CD4-positive, alpha-beta memory T cell (primary cell): ENCODE measurements at regions not wholly inside any gene's neighbourhood (a gene's known extent, or its start where the extent isn't known, plus 50 kb on each side); places are given as distances from the start of the nearest gene placed in this dataset.

Source experiments
- CTCF ChIA-PET: fragments of 350-600 bp; sonication (Branson Sonifier 250); formaldehyde crosslinking; loops from one replicate; lab custom pipeline; 2021; ENCODE audit warnings: inconsistent platforms; ENCODE audit not compliant: partially characterized antibody; lab: Charles Lee
- POLR2A ChIA-PET: fragments of 350-600 bp; sonication (Branson Sonifier 250); formaldehyde crosslinking; loops from one replicate; lab custom pipeline; 2021; ENCODE audit not compliant: partially characterized antibody; lab: Charles Lee
- DNase-seq, 5 donors: peaks; one replicate each; pipeline versions ENCODE4 v3.0.0 to v3.0.0-alpha.2; 2020 to 2022; ENCODE audit warnings: mixed read lengths in 1 of 5
- H3K27ac ChIP-seq: one replicate; pipeline ENCODE4 v1.7.0; 2013; ENCODE audit warnings: low read depth, low read length
- H3K27me3 ChIP-seq: 2 replicates; pipeline ENCODE4 v1.7.0; 2013; ENCODE audit warnings: mild to moderate bottlenecking, low read length, moderate library complexity; ENCODE audit not compliant: insufficient read depth
- H3K36me3 ChIP-seq: 2 replicates; pipeline ENCODE4 v1.7.0; 2013; ENCODE audit warnings: mild to moderate bottlenecking, low read length, moderate library complexity; ENCODE audit not compliant: insufficient read depth
- H3K4me1 ChIP-seq: 2 replicates; pipeline ENCODE4 v1.7.0; 2013; ENCODE audit warnings: mild to moderate bottlenecking, low read length, moderate library complexity; ENCODE audit not compliant: insufficient read depth
- H3K4me3 ChIP-seq, 2 donors: one replicate each; pipeline ENCODE4 v1.7.0; 2013; ENCODE audit warnings: low read length in 2 of 2, mild to moderate bottlenecking in 1 of 2
- H3K9me3 ChIP-seq, 2 donors: one replicate each; pipeline ENCODE4 v1.7.0; 2013; ENCODE audit warnings: low read length in 2 of 2, control low read depth in 1 of 2; ENCODE audit not compliant: control insufficient read depth in 1 of 2
- H3K27ac Mint-ChIP-seq, 7 donors: one replicate each; pipeline ENCODE4 v1.8.0; 2020 to 2021; ENCODE audit warnings: mixed read lengths in 7 of 7, mild to moderate bottlenecking in 6 of 7, inconsistent platforms in 3 of 7, moderate library complexity in 3 of 7
- H3K27me3 Mint-ChIP-seq, 2 donors: one replicate each; pipeline ENCODE4 v1.8.0; 2020 to 2021; ENCODE audit warnings: mixed read lengths in 2 of 2
- H3K36me3 Mint-ChIP-seq, 2 donors: one replicate each; pipeline ENCODE4 v1.8.0; 2020 to 2021; ENCODE audit warnings: mixed read lengths in 2 of 2, inconsistent platforms in 1 of 2, mild to moderate bottlenecking in 1 of 2
- H3K4me1 Mint-ChIP-seq, 4 donors: one replicate each; pipeline ENCODE4 v1.8.0; 2020 to 2021; ENCODE audit warnings: mixed read lengths in 4 of 4, mild to moderate bottlenecking in 1 of 4
- H3K4me3 Mint-ChIP-seq, 8 donors: one replicate each; pipeline ENCODE4 v1.8.0; 2020 to 2021; ENCODE audit warnings: mixed read lengths in 8 of 8, mild to moderate bottlenecking in 7 of 8, moderate library complexity in 6 of 8, inconsistent platforms in 3 of 8
- H3K9me3 Mint-ChIP-seq, 8 donors: one replicate each; pipeline ENCODE4 v1.8.0; 2020 to 2021; ENCODE audit warnings: mixed read lengths in 8 of 8, mild to moderate bottlenecking in 5 of 8, inconsistent platforms in 3 of 8, moderate library complexity in 1 of 8
- intact Hi-C: fragments of 100-400 bp; cut with micrococcal nuclease; formaldehyde crosslinking; loops from one replicate; pipeline ENCODE4 v1.15.1; 2023

- peaks cover 22% of the 10 kb centered on the region for H3K27me3 ChIP-seq
- no peaks in the 10 kb centered on the region for H3K36me3 Mint-ChIP-seq
- H3K27ac ChIP-seq: no peak overlapping the region
- CTCF ChIA-PET: interaction anchor here (0.9 to 1.0 kb wide), 2 partner anchors 9 to 10 kb away, joined by 3 read pairs; no protein-coding TSS in a partner anchor
- no peak overlapping the region for H3K4me3 ChIP-seq
- intact Hi-C loops: no loop called here
- H3K4me3 Mint-ChIP-seq: no peak overlapping the region
- no peak for DNase-seq
- peaks cover 40 to 61% of the 10 kb centered on the region in 2 donors for H3K27me3 Mint-ChIP-seq
- POLR2A ChIA-PET: no interaction called here
- no peaks in the 10 kb centered on the region for H3K36me3 ChIP-seq
- no peaks in the 10 kb centered on the region for H3K9me3 ChIP-seq
- no peak overlapping the region for H3K27ac Mint-ChIP-seq
- H3K4me1 ChIP-seq: peaks cover 3% of the 10 kb centered on the region
- peaks cover 0 to 8% (median 2%) of the 10 kb centered on the region in 4 donors for H3K4me1 Mint-ChIP-seq
- no peaks in the 10 kb centered on the region for H3K9me3 Mint-ChIP-seq
These were observed 372.8 kb downstream of the MTX2 start for GRCh38 chr2:176642074-176642473.

GRCh38 chr2:176643646-176644045, 374.4 kb downstream of the MTX2 start:
- peaks cover 20% of the 10 kb centered on the region for H3K27me3 ChIP-seq
- H3K9me3 Mint-ChIP-seq: no peaks in the 10 kb centered on the region
- ChIA-PET CTCF (interaction anchor here (0.9 kb wide), 1 partner anchor 8 kb away, joined by 4 read pairs; no protein-coding TSS in a partner anchor), POLR2A (no interaction called here)
- H3K9me3 ChIP-seq: no peaks in the 10 kb centered on the region
- H3K27me3 Mint-ChIP-seq: peaks cover 40 to 59% of the 10 kb centered on the region in 2 donors
- no peaks in the 10 kb centered on the region for H3K4me1 ChIP-seq
- H3K4me3 ChIP-seq: no peak overlapping the region
- no peak overlapping the region for H3K4me3 Mint-ChIP-seq
- no peaks in the 10 kb centered on the region for H3K36me3 ChIP-seq
- no peaks in the 10 kb centered on the region for H3K36me3 Mint-ChIP-seq
- no peak overlapping the region for H3K27ac ChIP-seq
- peaks cover 0 to 4% (median 0%) of the 10 kb centered on the region in 4 donors for H3K4me1 Mint-ChIP-seq
- DNase-seq: no peak
- no peak overlapping the region for H3K27ac Mint-ChIP-seq
- intact Hi-C loops: no loop called here

GRCh38 chr2:176645494-176645893, 376.3 kb downstream of the MTX2 start:
- Histone ChIP-seq H3K36me3 (no peaks in the 10 kb centered on the region), H3K27me3 (peaks cover 12% of the 10 kb centered on the region), H3K27ac (no peak overlapping the region), H3K9me3 (no peaks in the 10 kb centered on the region), H3K4me3 (no peak overlapping the region), H3K4me1 (no peaks in the 10 kb centered on the region)
- DNase-seq: no peak
- no peaks in the 10 kb centered on the region for H3K36me3 Mint-ChIP-seq
- no peak overlapping the region for H3K4me3 Mint-ChIP-seq
- H3K9me3 Mint-ChIP-seq: no peaks in the 10 kb centered on the region
- H3K4me1 Mint-ChIP-seq: no peaks in the 10 kb centered on the region
- POLR2A ChIA-PET: no interaction called here
- H3K27me3 Mint-ChIP-seq: peaks cover 38 to 52% of the 10 kb centered on the region in 2 donors
- H3K27ac Mint-ChIP-seq: no peak overlapping the region
- intact Hi-C loops: no loop called here
- CTCF ChIA-PET: no interaction called here

- Histone ChIP-seq H3K36me3 (no peaks in the 10 kb centered on the region), H3K27me3 (peaks cover 12% of the 10 kb centered on the region), H3K4me3 (no peak overlapping the region), H3K9me3 (no peaks in the 10 kb centered on the region), H3K27ac (no peak overlapping the region), H3K4me1 (no peaks in the 10 kb centered on the region)
- POLR2A ChIA-PET: no interaction called here
- Mint-ChIP-seq H3K4me3 (no peak overlapping the region), H3K4me1 (no peaks in the 10 kb centered on the region), H3K27ac (no peak overlapping the region), H3K9me3 (no peaks in the 10 kb centered on the region), H3K36me3 (no peaks in the 10 kb centered on the region), H3K27me3 (peaks cover 36 to 52% of the 10 kb centered on the region in 2 donors)
- no peak for DNase-seq
- CTCF ChIA-PET: interaction anchor here (2.0 kb wide), 1 partner anchor 519 kb away, joined by 6 read pairs; no protein-coding TSS in a partner anchor
- intact Hi-C loops: no loop called here
These were observed 376.9 kb downstream of the MTX2 start for GRCh38 chr2:176646033-176646615.

- intact Hi-C loops: no loop called here
- H3K4me1 Mint-ChIP-seq: peaks cover 0 to 2% (median under 1%) of the 10 kb centered on the region in 4 donors
- Histone ChIP-seq H3K27ac (no peak overlapping the region), H3K4me3 (no peak overlapping the region), H3K36me3 (no peaks in the 10 kb centered on the region), H3K9me3 (no peaks in the 10 kb centered on the region), H3K27me3 (peaks cover 12% of the 10 kb centered on the region), H3K4me1 (no peaks in the 10 kb centered on the region)
- H3K27me3 Mint-ChIP-seq: peaks cover 34 to 51% of the 10 kb centered on the region in 2 donors
- DNase-seq: no peak
- no peak overlapping the region for H3K4me3 Mint-ChIP-seq
- no peaks in the 10 kb centered on the region for H3K9me3 Mint-ChIP-seq
- no peaks in the 10 kb centered on the region for H3K36me3 Mint-ChIP-seq
- no peak overlapping the region for H3K27ac Mint-ChIP-seq
- ChIA-PET CTCF (interaction anchor here (1.2 to 2.0 kb wide), 3 partner anchors 11 to 521 kb away, joined by 3 to 6 read pairs (median 4); no protein-coding TSS in a partner anchor), POLR2A (no interaction called here)
These were observed 378.3 kb downstream of the MTX2 start for GRCh38 chr2:176647325-176648165.

- Mint-ChIP-seq H3K9me3 (no peaks in the 10 kb centered on the region), H3K27ac (no peak overlapping the region), H3K4me3 (no peak overlapping the region), H3K36me3 (no peaks in the 10 kb centered on the region), H3K4me1 (peaks cover 0 to 5% (median 3%) of the 10 kb centered on the region in 4 donors), H3K27me3 (peaks cover 31 to 45% of the 10 kb centered on the region in 2 donors)
- Histone ChIP-seq H3K4me1 (no peaks in the 10 kb centered on the region), H3K27me3 (peaks cover 9% of the 10 kb centered on the region), H3K27ac (no peak overlapping the region), H3K9me3 (no peaks in the 10 kb centered on the region), H3K36me3 (no peaks in the 10 kb centered on the region), H3K4me3 (no peak overlapping the region)
- ChIA-PET POLR2A (no interaction called here), CTCF (interaction anchor here (4.2 to 6.9 kb wide), 2 partner anchors 13 to 522 kb away, joined by 43 to 72 read pairs; no protein-coding TSS in a partner anchor)
- no peak for DNase-seq
- intact Hi-C loops: no loop called here
These were observed 379.6 kb downstream of the MTX2 start for GRCh38 chr2:176648700-176649297.
